GM19240 (cell line): ENCODE measurements at regions not wholly inside any gene's neighbourhood (a gene's known extent, or its start where the extent isn't known, plus 50 kb on each side); places are given as distances from the start of the nearest gene placed in this dataset.
"Not testable (repeated sequence)": the region's sequence is repeated elsewhere in the genome, so short reads cannot be mapped to it uniquely, and the experiment has no call there.

Experiments used
- DNase-seq: peaks from one replicate; pipeline ENCODE4 v3.0.0; 2011; ENCODE audit warnings: low spot score; ENCODE audit not compliant: insufficient read length

DNA sequence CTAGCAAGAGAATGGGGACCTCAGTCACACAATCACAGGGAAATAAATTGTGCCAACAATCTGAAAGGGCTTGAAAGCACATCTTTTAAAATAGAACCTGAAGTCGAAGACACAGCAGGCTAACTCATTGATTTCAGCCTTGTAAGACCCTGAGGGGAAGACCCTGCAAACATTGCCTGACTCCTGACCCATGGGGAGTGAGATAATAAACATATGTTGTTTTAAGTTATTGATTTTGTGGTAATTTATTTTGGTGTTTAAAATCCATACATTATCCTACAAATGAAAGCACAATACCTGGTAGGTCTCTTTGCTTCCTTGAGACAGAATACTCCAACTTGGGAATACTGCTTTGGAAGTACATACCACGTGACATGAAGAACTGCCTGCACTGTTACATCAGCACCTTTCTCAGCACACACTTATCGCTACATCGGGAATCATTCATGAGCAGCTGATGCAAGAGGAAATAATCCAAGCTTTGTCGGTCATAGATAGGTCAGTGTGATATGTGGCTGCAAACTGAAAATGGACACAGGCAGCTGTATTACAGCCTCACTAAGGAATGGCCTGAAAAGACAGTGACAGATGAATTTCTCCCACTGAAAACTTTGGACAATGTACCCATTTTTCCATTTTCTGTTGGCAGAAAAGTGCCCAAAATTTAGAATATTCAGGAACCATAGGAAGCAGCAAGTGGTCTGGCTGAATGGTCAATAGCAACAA lies 494.5 kb upstream of the MAP2 start:
- no peak for DNase-seq

- no peak for DNase-seq
These were observed 493.9 kb upstream of the MAP2 start for GRCh38 chr2:208929894-208930427.

GRCh38 chr2:208935531-208935930 lies 488.3 kb upstream of the MAP2 start:
- no peak for DNase-seq

DNA sequence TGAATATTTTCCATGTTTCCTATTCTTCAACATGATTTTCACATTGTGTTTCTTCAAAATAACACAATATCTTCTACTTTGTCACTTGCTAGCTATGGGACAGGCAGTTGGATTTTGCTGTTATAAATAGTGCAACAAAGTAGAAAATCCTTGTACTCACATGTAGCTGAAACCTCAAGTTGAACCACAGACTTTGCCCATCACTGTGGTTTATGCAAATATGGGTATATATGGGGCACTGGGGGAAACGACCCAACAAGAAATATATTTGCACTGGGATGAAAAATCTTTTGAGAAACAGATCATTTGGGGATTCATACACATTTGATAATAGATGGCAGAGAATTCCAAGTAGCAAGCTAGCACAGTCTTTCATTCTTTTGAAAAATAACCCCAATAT lies 486.3 kb upstream of the MAP2 start:
- DNase-seq, result no peak

GRCh38 chr2:208939852-208940251 lies 484.0 kb upstream of the MAP2 start:
- no peak for DNase-seq

GRCh38 chr2:208945719-208946256 lies 478.1 kb upstream of the MAP2 start:
- DNase-seq, result no peak

GRCh38 chr2:208948073-208948472 lies 475.8 kb upstream of the MAP2 start:
- DNase-seq, result no peak

DNA sequence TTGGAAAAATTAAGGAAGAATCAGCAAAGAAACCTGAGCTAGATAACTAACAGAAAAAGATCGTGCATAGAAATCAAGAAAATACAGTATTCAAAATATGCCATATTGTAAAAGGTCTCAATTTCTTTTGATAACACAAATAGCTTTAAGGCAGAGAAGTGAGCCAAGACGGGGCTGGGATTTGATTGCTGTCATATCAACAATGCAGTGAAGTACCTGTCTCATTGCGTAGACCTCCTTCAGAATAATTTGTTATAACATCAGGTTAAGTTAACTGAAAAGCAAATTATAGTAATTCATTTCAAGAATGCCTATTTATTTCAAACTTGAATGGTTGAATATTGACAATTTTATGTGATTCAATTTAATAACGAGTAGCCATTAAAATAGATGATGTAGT lies 453.8 kb upstream of the MAP2 start:
- DNase-seq, result no peak

DNA sequence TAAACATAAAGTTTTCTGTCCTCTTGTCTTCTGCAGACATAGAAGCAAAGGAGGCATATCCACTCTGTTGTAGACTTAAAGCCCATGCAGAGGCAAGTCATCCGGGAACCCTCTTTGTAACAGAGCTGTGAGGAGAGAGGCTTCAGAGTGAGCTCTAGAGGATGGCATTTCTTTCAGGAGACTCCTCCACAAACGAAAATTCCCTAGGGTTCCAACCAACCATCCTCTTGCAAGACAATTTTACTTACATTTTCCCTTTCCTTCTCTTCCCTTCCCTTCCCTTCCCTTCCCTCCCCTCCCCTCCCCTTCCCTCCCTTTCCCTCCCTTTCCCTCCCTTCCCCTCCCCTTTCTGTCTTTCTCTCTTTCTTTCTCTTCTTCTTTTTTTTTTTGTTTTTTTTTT lies 446.3 kb upstream of the MAP2 start:
- no peak for DNase-seq

DNA sequence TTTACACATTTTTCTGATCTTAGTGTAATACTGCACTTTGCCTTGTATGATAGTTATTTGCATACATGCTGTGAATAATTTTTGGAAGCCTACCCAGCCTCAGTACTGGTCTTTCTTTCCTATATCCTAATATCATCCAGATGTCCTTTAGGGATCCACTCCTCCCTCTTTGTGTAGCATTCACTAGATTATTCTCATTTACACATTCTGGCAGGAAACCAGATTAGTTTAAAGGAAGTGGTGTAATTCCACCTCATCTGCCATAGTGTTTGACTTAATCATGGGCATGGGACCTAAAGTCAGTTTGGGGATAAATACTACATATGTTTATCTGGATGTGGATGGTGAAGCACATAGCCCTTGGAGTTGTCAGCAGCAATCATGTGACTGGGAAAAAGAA lies 444.9 kb upstream of the MAP2 start:
- DNase-seq, result no peak

GRCh38 chr2:208980321-208980720 lies 443.5 kb upstream of the MAP2 start:
- DNase-seq, result no peak

GRCh38 chr2:208982831-208983230 lies 441.0 kb upstream of the MAP2 start:
- no peak for DNase-seq

DNA sequence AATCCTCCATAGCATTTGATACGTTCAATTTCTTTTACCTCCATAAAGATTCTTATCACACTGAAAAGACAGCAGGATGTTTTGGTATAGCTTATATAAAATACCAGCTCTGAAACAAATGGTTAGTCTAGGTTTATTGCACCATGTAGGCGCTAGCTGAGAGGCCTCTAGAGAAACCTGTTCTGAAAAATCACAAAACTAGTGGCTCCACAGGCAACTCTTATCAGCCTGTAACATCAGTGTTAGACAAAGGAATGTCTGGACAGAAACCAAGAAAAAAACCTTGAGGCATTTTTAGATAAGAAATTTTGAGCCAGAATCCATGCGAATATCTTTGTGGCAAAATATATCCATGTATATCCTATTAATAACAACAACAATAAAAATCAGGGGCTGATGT lies 440.4 kb upstream of the MAP2 start:
- no peak for DNase-seq

- no peak for DNase-seq
These were observed 439.3 kb upstream of the MAP2 start for GRCh38 chr2:208984376-208985090.

DNA sequence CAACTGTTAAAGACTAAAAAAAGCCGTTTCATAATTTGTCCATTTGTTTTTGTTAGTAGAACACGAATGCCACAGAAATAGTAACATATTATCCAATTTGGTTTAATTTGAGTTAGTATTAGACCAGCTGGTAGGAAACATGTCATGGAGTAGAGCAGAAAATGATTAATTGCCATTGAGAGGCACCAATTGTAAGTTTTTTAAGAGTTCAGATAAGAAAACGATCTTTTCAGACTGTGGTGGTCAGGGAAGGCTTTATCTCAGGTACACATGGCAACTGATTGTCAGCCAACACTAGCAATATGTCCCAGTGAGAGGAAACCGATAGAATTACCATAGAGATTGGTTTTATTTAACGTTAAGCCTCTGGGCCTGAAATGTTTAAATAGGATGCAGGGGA lies 438.2 kb upstream of the MAP2 start:
- no peak for DNase-seq

GRCh38 chr2:208990716-208991115 lies 433.1 kb upstream of the MAP2 start:
- no peak for DNase-seq

GRCh38 chr2:208999911-209000310 lies 423.9 kb upstream of the MAP2 start:
- DNase-seq, result no peak

DNA sequence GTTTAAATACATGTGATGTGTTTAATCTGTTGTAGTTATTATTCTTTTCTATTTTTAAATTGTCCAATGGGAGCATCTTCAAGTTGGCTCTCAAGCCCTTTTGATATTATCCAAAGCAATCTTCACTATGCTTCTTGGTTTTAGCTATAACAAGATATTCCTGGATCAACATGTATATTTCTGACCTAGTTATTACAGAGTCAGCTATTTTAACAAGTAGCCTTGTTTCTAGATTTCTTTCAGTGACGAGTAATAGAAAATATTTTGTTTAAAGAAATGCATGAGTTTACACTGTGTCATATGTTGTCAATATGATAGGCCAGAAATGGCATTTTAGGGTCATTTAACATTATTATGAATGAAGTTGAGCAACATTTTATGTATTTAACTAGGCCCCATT lies 421.8 kb upstream of the MAP2 start:
- DNase-seq, result no peak

DNA sequence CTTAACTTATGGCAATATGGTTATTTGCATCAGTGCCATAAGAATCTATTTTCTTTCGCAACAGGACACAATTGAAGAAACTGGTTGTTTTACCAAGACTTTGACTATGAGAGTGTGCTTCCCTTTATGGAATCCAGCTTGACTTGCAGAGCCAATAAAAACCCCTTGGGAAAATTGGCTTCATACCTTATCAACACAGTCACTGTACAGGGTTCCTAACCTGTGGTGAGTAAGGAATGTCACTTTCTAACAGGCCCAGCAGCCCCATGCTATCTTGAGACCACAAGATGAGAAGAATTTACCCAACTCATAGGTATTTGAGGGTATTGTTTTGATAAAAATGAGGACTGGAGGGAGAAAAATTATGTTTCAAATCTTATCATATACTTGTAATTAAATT lies 418.5 kb upstream of the MAP2 start:
- DNase-seq, result no peak

DNA sequence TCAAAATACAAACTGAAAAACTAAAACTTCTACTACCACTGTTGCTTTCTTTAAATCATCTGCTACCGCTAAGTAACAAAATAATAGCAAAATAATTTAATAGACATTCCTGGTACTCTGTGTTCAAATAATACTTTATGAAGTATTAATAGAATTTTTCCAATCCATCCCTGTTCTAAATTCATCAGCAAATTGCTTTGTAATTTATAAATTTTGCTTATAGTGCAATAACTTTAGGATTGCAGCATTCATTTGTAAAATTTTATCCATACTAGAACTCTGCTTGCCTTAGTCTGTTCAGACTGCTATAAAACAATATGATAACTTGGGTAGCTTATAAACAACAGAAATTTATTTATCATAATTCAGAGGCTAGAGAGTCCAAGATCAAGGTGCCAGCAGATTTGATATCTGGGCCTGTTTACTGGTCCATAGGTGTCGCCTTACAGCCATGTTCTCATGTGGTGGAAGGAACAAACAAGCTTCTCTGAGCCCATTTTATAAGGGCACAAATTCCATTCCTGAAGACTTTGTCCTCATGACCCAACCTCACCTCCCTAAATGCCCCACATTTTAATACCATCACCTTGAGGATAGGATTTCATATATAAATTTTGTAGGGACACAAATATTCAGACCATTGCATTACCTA lies 415.1 kb upstream of the MAP2 start:
- no peak for DNase-seq

GRCh38 chr2:209018633-209019032 lies 405.2 kb upstream of the MAP2 start:
- DNase-seq, result not testable (repeated sequence)

DNA sequence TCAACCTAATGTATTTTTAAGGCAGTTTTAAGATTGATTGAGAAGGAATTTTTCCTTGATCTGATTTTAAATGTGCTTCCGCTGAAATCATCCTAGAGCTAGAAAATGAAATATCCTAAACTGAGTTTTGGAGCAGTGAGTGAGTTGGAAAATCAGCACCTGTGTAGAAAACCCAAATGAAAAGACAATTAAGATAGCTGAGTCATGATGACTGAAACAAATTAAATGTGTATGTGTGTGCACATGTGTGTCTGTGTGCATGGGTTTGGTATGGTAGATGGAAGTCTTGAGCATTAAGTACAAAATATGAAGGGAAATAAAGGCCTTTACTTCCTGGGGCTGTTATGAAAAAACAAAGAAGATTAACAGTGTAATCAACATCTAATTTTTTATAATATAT lies 394.6 kb upstream of the MAP2 start:
- no peak for DNase-seq
